ENCODE measurements at regions not wholly inside any gene's neighbourhood (a gene's known extent, or its start where the extent isn't known, plus 50 kb on each side); places are given as distances from the start of the nearest gene placed in this dataset.

- BruUV-seq (replicated peaks): no TSS peak
- intact Hi-C loops (cut with micrococcal nuclease; ENCODE audit: unreplicated experiment): no loop called here
Observed at GRCh38 chr2:187855689-187856088, 301.5 kb upstream of the TFPI start.

GRCh38 chr2:187857826-187858225 lies 303.6 kb upstream of the TFPI start:
- intact Hi-C loops (cut with micrococcal nuclease; ENCODE audit: unreplicated experiment): no loop called here
- ChIA-PET POLR2A (interaction anchor here (1.3 kb wide), 1 partner anchor 10 kb away, joined by 7 read pairs; no protein-coding TSS in a partner anchor), CTCF (ENCODE audit: unreplicated experiment) (no interaction called here)

More at GRCh38 chr2:187855689-187856088, 301.5 kb upstream of the TFPI start:
- Histone ChIP-seq H3K9me2 (ENCODE audit: insufficient read depth, low read length) (no peaks in the 10 kb centered on the region), H4K20me1 (ENCODE audit: insufficient read depth, low read length) (no peaks in the 10 kb centered on the region), H3K36me3 (ENCODE audit: insufficient read depth, low read length) (no peaks in the 10 kb centered on the region), H3K4me2 (ENCODE audit: low read length) (no peak overlapping the region), H3K27ac (ENCODE audit: low read depth, low read length, poor library complexity, severe bottlenecking) (no peak overlapping the region), H3K4me1 (ENCODE audit: insufficient read depth, low read length, poor library complexity, severe bottlenecking) (no peaks in the 10 kb centered on the region), H3K4me3 (ENCODE audit: low read depth, low read length, poor library complexity, severe bottlenecking) (no peak overlapping the region), H3K79me2 (ENCODE audit: insufficient read depth, low read depth, low read length) (no peaks in the 10 kb centered on the region), H2AFZ (ENCODE audit: low read length) (no peak overlapping the region), H3K9me3 (ENCODE audit: low read length) (no peaks in the 10 kb centered on the region)
- TF ChIP-seq EZH2phosphoT487 (IDR thresholded peaks at IDR 0.05; ENCODE audit: borderline replicate concordance, low read depth, low read length): no peak
- TF ChIP-seq CTCF (conservative IDR thresholded peaks at IDR 0.05; ENCODE audit: low read length): no peak
- CTCF ChIA-PET (ENCODE audit: unreplicated experiment): no interaction called here
- POLR2A ChIA-PET: interaction anchor here (0.6 to 1.5 kb wide), 3 partner anchors 13 to 684 kb away, joined by 3 to 8 read pairs (median 5); no protein-coding TSS in a partner anchor
- DNase-seq (ENCODE audit: low spot score): no peak

More at GRCh38 chr2:187857826-187858225, 303.6 kb upstream of the TFPI start:
- no peak overlapping the region for H3K27ac ChIP-seq (ENCODE audit: low read depth, low read length, poor library complexity, severe bottlenecking)
- BruUV-seq (replicated peaks): no TSS peak
- H4K20me1 ChIP-seq (ENCODE audit: insufficient read depth, low read length): no peaks in the 10 kb centered on the region
- no peak overlapping the region for H3K4me3 ChIP-seq (ENCODE audit: low read depth, low read length, poor library complexity, severe bottlenecking)
- no peaks in the 10 kb centered on the region for H3K79me2 ChIP-seq (ENCODE audit: insufficient read depth, low read depth, low read length)
- no peak overlapping the region for H3K4me2 ChIP-seq (ENCODE audit: low read length)
- H3K9me2 ChIP-seq (ENCODE audit: insufficient read depth, low read length): no peaks in the 10 kb centered on the region
- no peaks in the 10 kb centered on the region for H3K9me3 ChIP-seq (ENCODE audit: low read length)
- no peaks in the 10 kb centered on the region for H3K36me3 ChIP-seq (ENCODE audit: insufficient read depth, low read length)
- TF ChIP-seq EZH2phosphoT487 (IDR thresholded peaks at IDR 0.05; ENCODE audit: borderline replicate concordance, low read depth, low read length) (no peak), CTCF (conservative IDR thresholded peaks at IDR 0.05; ENCODE audit: low read length) (no peak)
- no peak overlapping the region for H2AFZ ChIP-seq (ENCODE audit: low read length)
- no peak for DNase-seq (ENCODE audit: low spot score)
- no peaks in the 10 kb centered on the region for H3K4me1 ChIP-seq (ENCODE audit: insufficient read depth, low read length, poor library complexity, severe bottlenecking)

All from OCI-LY7 (cell line).